H1 (cell line): ENCODE measurements at regions not wholly inside any gene's neighbourhood (a gene's known extent, or its start where the extent isn't known, plus 50 kb on each side); places are given as distances from the start of the nearest gene placed in this dataset.

ENCODE experiments used
- CHD7 ChIP-seq: fragments of 300-600 bp; sonication (generic); IDR thresholded peaks from 2 replicates; pipeline ENCODE4 v1.7.1; 2012; ENCODE audit warnings: low read length, moderate library complexity, mild to moderate bottlenecking, inconsistent platforms; ENCODE audit not compliant: insufficient replicate concordance
- CTBP2 ChIP-seq: IDR thresholded peaks from 2 replicates; pipeline ENCODE4 v1.7.0; 2011; ENCODE audit warnings: borderline replicate concordance, mild to moderate bottlenecking, moderate library complexity, mixed read lengths, low read length; ENCODE audit not compliant: insufficient read depth, insufficient read length
- FOSL1 ChIP-seq: IDR thresholded peaks from 2 replicates; pipeline ENCODE4 v1.6.1; 2011; ENCODE audit warnings: mild to moderate bottlenecking, low read depth, low read length, moderate library complexity; ENCODE audit not compliant: insufficient read depth

GRCh38 chr3:153072856-153073255 lies 89.2 kb upstream of the RAP2B start (continued):
- TF ChIP-seq CHD7 (no peak), CTBP2 (no peak), FOSL1 (no peak)
